ENCODE measurements at regions not wholly inside any gene's neighbourhood (a gene's known extent, or its start where the extent isn't known, plus 50 kb on each side); places are given as distances from the start of the nearest gene placed in this dataset.

DNA sequence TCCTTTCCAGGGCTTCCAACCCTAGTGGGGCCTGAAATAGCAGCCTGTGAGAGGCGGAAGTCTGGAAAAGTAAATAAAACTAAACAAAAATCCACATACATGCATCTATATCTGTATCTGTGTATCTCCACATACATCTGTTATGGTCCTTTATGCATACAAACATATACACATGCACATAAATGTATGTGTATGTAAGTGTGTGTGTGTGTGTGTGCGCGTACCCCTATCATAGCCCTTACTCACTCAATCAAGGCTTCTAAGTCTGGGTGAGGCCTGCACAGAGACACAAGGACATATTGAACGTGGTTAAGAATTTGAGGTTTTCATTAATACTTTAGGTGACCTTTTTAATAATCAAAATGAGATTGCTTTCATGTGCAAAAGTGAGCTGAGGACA lies 98.9 kb upstream of the CYRIA start:
- Histone ChIP-seq H3K9me1 (ENCODE audit: control insufficient read depth, extremely low read depth, insufficient read depth, low read length) (no peaks in the 10 kb centered on the region), H3K4me3 (ENCODE audit: control insufficient read depth in 2 of 3, extremely low read depth in 1 of 3, insufficient read depth in 2 of 3, low read depth in 1 of 3, low read length in 3 of 3) (no peak overlapping the region), H3K4me2 (ENCODE audit: control insufficient read depth, extremely low read depth, insufficient read depth, low read depth, low read length) (no peak overlapping the region), H3K9me3 (ENCODE audit: control insufficient read depth, low read depth, low read length) (no peaks in the 10 kb centered on the region), H3K4me1 (ENCODE audit: control insufficient read depth, extremely low read depth, insufficient read depth, low read length) (no peaks in the 10 kb centered on the region), H3K27ac (ENCODE audit: control insufficient read depth, insufficient read depth, low read length) (no peak overlapping the region), H4K20me1 (ENCODE audit: control insufficient read depth, extremely low read depth, insufficient read depth, low read length) (no peaks in the 10 kb centered on the region), H3K79me2 (ENCODE audit: control insufficient read depth, insufficient read depth, low read length) (no peaks in the 10 kb centered on the region), H3K36me3 (ENCODE audit: control insufficient read depth in 2 of 2, extremely low read depth in 1 of 2, insufficient read depth in 2 of 2, low read length in 2 of 2) (no peaks in the 10 kb centered on the region), H2AFZ (ENCODE audit: control insufficient read depth, low read length) (no peak overlapping the region), H3K27me3 (ENCODE audit: control insufficient read depth, extremely low read depth, insufficient read depth, low read length) (no peaks in the 10 kb centered on the region), H3K9ac (ENCODE audit: control insufficient read depth, extremely low read depth, insufficient read depth, low read length) (no peak overlapping the region)
- no peak for FAIRE-seq
- no peak for TF ChIP-seq EZH2 (IDR thresholded peaks at IDR 0.05; ENCODE audit: low read length)
- TF ChIP-seq, protein P1, sequence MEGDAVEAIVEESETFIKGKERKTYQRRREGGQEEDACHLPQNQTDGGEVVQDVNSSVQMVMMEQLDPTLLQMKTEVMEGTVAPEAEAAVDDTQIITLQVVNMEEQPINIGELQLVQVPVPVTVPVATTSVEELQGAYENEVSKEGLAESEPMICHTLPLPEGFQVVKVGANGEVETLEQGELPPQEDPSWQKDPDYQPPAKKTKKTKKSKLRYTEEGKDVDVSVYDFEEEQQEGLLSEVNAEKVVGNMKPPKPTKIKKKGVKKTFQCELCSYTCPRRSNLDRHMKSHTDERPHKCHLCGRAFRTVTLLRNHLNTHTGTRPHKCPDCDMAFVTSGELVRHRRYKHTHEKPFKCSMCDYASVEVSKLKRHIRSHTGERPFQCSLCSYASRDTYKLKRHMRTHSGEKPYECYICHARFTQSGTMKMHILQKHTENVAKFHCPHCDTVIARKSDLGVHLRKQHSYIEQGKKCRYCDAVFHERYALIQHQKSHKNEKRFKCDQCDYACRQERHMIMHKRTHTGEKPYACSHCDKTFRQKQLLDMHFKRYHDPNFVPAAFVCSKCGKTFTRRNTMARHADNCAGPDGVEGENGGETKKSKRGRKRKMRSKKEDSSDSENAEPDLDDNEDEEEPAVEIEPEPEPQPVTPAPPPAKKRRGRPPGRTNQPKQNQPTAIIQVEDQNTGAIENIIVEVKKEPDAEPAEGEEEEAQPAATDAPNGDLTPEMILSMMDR (optimal IDR thresholded peaks at IDR 0.05 in 1 of 3, IDR thresholded peaks at IDR 0.05 in 1 of 3, conservative IDR thresholded peaks at IDR 0.05 in 1 of 3; ENCODE audit: extremely low read depth in 1 of 3, insufficient read depth in 2 of 3, low read length in 3 of 3): no peak
- no peak for DNase-seq (ENCODE audit: low read depth, low spot score)
- dilution Hi-C loops (cut with MboI; ENCODE audit: extremely low pct_ligation_motif_present, low sequenced_read_pairs): no loop called here

GRCh38 chr2:16763493-16763899 lies 97.9 kb upstream of the CYRIA start:
- no peak overlapping the region for H2AFZ ChIP-seq (ENCODE audit: control insufficient read depth, low read length)
- no peak overlapping the region for H3K9ac ChIP-seq (ENCODE audit: control insufficient read depth, extremely low read depth, insufficient read depth, low read length)
- TF ChIP-seq EZH2 (IDR thresholded peaks at IDR 0.05; ENCODE audit: low read length): no peak
- TF ChIP-seq, protein P1 (optimal IDR thresholded peaks at IDR 0.05 in 1 of 3, IDR thresholded peaks at IDR 0.05 in 1 of 3, conservative IDR thresholded peaks at IDR 0.05 in 1 of 3; ENCODE audit: extremely low read depth in 1 of 3, insufficient read depth in 2 of 3, low read length in 3 of 3): no peak
- no peak for FAIRE-seq
- no peaks in the 10 kb centered on the region for H3K4me1 ChIP-seq (ENCODE audit: control insufficient read depth, extremely low read depth, insufficient read depth, low read length)
- H3K9me3 ChIP-seq (ENCODE audit: control insufficient read depth, low read depth, low read length): no peaks in the 10 kb centered on the region
- no peaks in the 10 kb centered on the region for H3K9me1 ChIP-seq (ENCODE audit: control insufficient read depth, extremely low read depth, insufficient read depth, low read length)
- H3K4me2 ChIP-seq (ENCODE audit: control insufficient read depth, extremely low read depth, insufficient read depth, low read depth, low read length): no peak overlapping the region
- no peaks in the 10 kb centered on the region for H3K36me3 ChIP-seq (ENCODE audit: control insufficient read depth in 2 of 2, extremely low read depth in 1 of 2, insufficient read depth in 2 of 2, low read length in 2 of 2)
- no peaks in the 10 kb centered on the region for H3K27me3 ChIP-seq (ENCODE audit: control insufficient read depth, extremely low read depth, insufficient read depth, low read length)
- no peak overlapping the region for H3K27ac ChIP-seq (ENCODE audit: control insufficient read depth, insufficient read depth, low read length)
- dilution Hi-C loops (cut with MboI; ENCODE audit: extremely low pct_ligation_motif_present, low sequenced_read_pairs): no loop called here
- no peak for DNase-seq (ENCODE audit: low read depth, low spot score)
- H3K79me2 ChIP-seq (ENCODE audit: control insufficient read depth, insufficient read depth, low read length): no peaks in the 10 kb centered on the region
- H3K4me3 ChIP-seq (ENCODE audit: control insufficient read depth in 2 of 3, extremely low read depth in 1 of 3, insufficient read depth in 2 of 3, low read depth in 1 of 3, low read length in 3 of 3): no peak overlapping the region
- no peaks in the 10 kb centered on the region for H4K20me1 ChIP-seq (ENCODE audit: control insufficient read depth, extremely low read depth, insufficient read depth, low read length)
